ENCODE measurements at regions not wholly inside any gene's neighbourhood (a gene's known extent, or its start where the extent isn't known, plus 50 kb on each side); places are given as distances from the start of the nearest gene placed in this dataset.

- TF ChIP-seq CTCF (IDR thresholded peaks at IDR 0.05) (no peak), POLR2A (IDR thresholded peaks at IDR 0.05) (no peak)
- no peak for DNase-seq
- H3K27ac ChIP-seq = no peak overlapping the region
- H3K27me3 ChIP-seq = no peaks in the 10 kb centered on the region
- intact Hi-C loops (cut with DNase I) = no loop called here
- 71 to 83% methylated on average over 2 of the region's 2 CpGs for whole genome bisulfite sequencing, 2 donors
- no peaks in the 10 kb centered on the region for H3K4me1 ChIP-seq
- H3K36me3 ChIP-seq = no peaks in the 10 kb centered on the region
- H3K9me3 ChIP-seq = peaks cover 0 to 15% (median 5%) of the 10 kb centered on the region in 3 donors
- no peak overlapping the region for H3K4me3 ChIP-seq
Measured at GRCh38 chr9:82342046-82342445, 353.5 kb downstream of the SPATA31D1 start.

GRCh38 chr9:82346040-82346439, 357.5 kb downstream of the SPATA31D1 start:
- Histone ChIP-seq H3K9me3 (peaks cover 0 to 15% (median 5%) of the 10 kb centered on the region in 3 donors), H3K4me3 (no peak overlapping the region), H3K27ac (no peak overlapping the region), H3K4me1 (no peaks in the 10 kb centered on the region), H3K36me3 (no peaks in the 10 kb centered on the region), H3K27me3 (no peaks in the 10 kb centered on the region)
- intact Hi-C loops (cut with DNase I) = no loop called here
- 49 to 58% methylated on average over 2 of the region's 2 CpGs for WGBS, 2 donors
- TF ChIP-seq CTCF (IDR thresholded peaks at IDR 0.05) = no peak
- TF ChIP-seq POLR2A (IDR thresholded peaks at IDR 0.05) = no peak
- no peak for DNase-seq

- Histone ChIP-seq H3K9me3 (no peaks in the 10 kb centered on the region), H3K4me1 (no peaks in the 10 kb centered on the region), H3K27me3 (no peaks in the 10 kb centered on the region), H3K27ac (no peak overlapping the region), H3K36me3 (no peaks in the 10 kb centered on the region), H3K4me3 (no peak overlapping the region)
- DNase-seq = no peak
- intact Hi-C loops (cut with DNase I) = no loop called here
- WGBS, 2 donors = 48 to 50% methylated on average over 7 of the region's 7 CpGs
- no peak for TF ChIP-seq POLR2A (IDR thresholded peaks at IDR 0.05)
- no peak for TF ChIP-seq CTCF (IDR thresholded peaks at IDR 0.05)
Measured at GRCh38 chr9:82353631-82354278, 365.2 kb downstream of the SPATA31D1 start.

GRCh38 chr9:82354279-82354659, 365.7 kb downstream of the SPATA31D1 start:
- H3K4me1 ChIP-seq = no peaks in the 10 kb centered on the region
- H3K27ac ChIP-seq = no peak overlapping the region
- WGBS, 2 donors = 13 to 34% methylated on average over 2 of the region's 2 CpGs
- H3K4me3 ChIP-seq = no peak overlapping the region
- no peaks in the 10 kb centered on the region for H3K27me3 ChIP-seq
- intact Hi-C loops (cut with DNase I) = no loop called here
- DNase-seq = no peak
- TF ChIP-seq CTCF (IDR thresholded peaks at IDR 0.05) (no peak), POLR2A (IDR thresholded peaks at IDR 0.05) (no peak)
- H3K9me3 ChIP-seq = no peaks in the 10 kb centered on the region
- no peaks in the 10 kb centered on the region for H3K36me3 ChIP-seq

- intact Hi-C loops (cut with DNase I) = no loop called here
- Histone ChIP-seq H3K27ac (no peak overlapping the region), H3K9me3 (no peaks in the 10 kb centered on the region), H3K4me3 (no peak overlapping the region), H3K4me1 (no peaks in the 10 kb centered on the region), H3K36me3 (no peaks in the 10 kb centered on the region), H3K27me3 (no peaks in the 10 kb centered on the region)
- no peak for TF ChIP-seq POLR2A (IDR thresholded peaks at IDR 0.05)
- no peak for TF ChIP-seq CTCF (IDR thresholded peaks at IDR 0.05)
- DNase-seq = no peak
- 68 to 75% methylated on average over 2 of the region's 2 CpGs for WGBS, 2 donors
Measured at GRCh38 chr9:82356131-82356530, 367.6 kb downstream of the SPATA31D1 start.

All from esophagus squamous epithelium (tissue), 5 donors.